ENCODE measurements at regions not wholly inside any gene's neighbourhood (a gene's known extent, or its start where the extent isn't known, plus 50 kb on each side); places are given as distances from the start of the nearest gene placed in this dataset.

GRCh38 chr5:24703934-24704333 is 59.2 kb upstream of the CDH10 start:
- intact Hi-C loops (cut with DNase I): no loop called here
- DNase-seq (ENCODE audit: low spot score): no peak
